Neural crest cell (in vitro differentiated cells): ENCODE measurements at regions not wholly inside any gene's neighbourhood (a gene's known extent, or its start where the extent isn't known, plus 50 kb on each side); places are given as distances from the start of the nearest gene placed in this dataset.

Experiments
- DNase-seq: peaks from one replicate; pipeline ENCODE4 v3.0.0; 2021; ENCODE audit warnings: low read depth, mixed read lengths, low spot score
- H3K27ac Mint-ChIP-seq: one replicate; pipeline ENCODE4 v1.8.0; 2021; ENCODE audit warnings: mild to moderate bottlenecking, mixed read lengths; ENCODE audit not compliant: unreplicated experiment
- H3K27me3 Mint-ChIP-seq: 2 replicates; pipeline ENCODE4 v1.8.0; 2021; ENCODE audit warnings: low read depth, mild to moderate bottlenecking, mixed read lengths
- H3K36me3 Mint-ChIP-seq: 2 replicates; pipeline ENCODE4 v1.8.0; 2021; ENCODE audit warnings: low read depth, mild to moderate bottlenecking, mixed read lengths
- H3K4me1 Mint-ChIP-seq: 2 replicates; pipeline ENCODE4 v1.8.0; 2021; ENCODE audit warnings: mixed read lengths
- H3K4me3 Mint-ChIP-seq: one replicate; pipeline ENCODE4 v1.8.0; 2021; ENCODE audit warnings: mild to moderate bottlenecking, mixed read lengths
- H3K9me3 Mint-ChIP-seq: 2 replicates; pipeline ENCODE4 v1.8.0; 2021; ENCODE audit warnings: mixed read lengths
- TF ChIP-seq, protein P1 (sequence below): fragments of 200-600 bp; sonication (generic); conservative IDR thresholded peaks from 2 replicates; pipeline ENCODE4 v1.5.0; 2021; ENCODE audit warnings: antibody characterized with exemption, mild to moderate bottlenecking

DNA sequence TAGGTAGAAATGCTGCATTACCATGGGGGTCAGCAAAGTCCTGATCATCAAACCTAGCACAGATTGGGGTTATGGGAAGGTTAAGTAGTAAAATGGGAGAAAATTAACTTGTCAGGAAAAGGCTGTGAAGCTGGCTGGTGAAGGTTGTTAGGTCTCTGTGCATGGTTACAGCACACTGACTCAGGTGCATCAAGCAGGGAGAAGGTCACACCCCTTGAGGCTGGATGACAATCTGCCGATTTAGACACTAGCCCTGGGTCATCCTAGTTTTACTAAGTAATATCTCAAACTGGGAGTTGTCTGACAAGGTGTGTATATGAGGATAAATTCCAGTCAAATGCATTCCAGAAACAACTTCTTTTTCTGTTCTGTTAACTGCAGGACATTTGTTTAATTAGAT is 271.1 kb upstream of the LRIG3 start:
- H3K27me3 Mint-ChIP-seq: no peaks in the 10 kb centered on the region
- TF ChIP-seq, protein P1, sequence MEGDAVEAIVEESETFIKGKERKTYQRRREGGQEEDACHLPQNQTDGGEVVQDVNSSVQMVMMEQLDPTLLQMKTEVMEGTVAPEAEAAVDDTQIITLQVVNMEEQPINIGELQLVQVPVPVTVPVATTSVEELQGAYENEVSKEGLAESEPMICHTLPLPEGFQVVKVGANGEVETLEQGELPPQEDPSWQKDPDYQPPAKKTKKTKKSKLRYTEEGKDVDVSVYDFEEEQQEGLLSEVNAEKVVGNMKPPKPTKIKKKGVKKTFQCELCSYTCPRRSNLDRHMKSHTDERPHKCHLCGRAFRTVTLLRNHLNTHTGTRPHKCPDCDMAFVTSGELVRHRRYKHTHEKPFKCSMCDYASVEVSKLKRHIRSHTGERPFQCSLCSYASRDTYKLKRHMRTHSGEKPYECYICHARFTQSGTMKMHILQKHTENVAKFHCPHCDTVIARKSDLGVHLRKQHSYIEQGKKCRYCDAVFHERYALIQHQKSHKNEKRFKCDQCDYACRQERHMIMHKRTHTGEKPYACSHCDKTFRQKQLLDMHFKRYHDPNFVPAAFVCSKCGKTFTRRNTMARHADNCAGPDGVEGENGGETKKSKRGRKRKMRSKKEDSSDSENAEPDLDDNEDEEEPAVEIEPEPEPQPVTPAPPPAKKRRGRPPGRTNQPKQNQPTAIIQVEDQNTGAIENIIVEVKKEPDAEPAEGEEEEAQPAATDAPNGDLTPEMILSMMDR: no peak
- H3K36me3 Mint-ChIP-seq: no peaks in the 10 kb centered on the region

DNA sequence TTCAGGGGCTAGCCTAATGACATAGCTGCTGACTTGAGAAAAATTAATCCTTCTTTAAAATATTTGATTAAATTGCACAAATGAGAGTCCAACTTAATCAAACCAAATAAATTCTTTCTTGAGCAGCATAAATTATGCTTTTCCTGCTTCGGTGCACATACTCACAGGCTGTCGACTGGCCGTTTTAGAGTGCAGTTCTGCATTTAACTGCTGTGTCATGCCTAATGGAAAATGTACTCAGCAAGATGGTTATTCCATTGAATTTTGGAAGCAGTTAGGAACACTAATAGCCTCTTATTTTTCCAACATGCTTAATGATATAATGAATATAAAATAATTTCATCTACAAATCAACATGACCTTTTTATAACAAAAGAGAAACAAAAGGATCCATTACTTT is 266.1 kb upstream of the LRIG3 start:
- H3K27ac Mint-ChIP-seq: no peak overlapping the region
- no peaks in the 10 kb centered on the region for H3K4me1 Mint-ChIP-seq
- no peak overlapping the region for H3K4me3 Mint-ChIP-seq
- DNase-seq: no peak
- TF ChIP-seq, protein P1: no peak
- no peaks in the 10 kb centered on the region for H3K9me3 Mint-ChIP-seq
- no peaks in the 10 kb centered on the region for H3K27me3 Mint-ChIP-seq
- H3K36me3 Mint-ChIP-seq: no peaks in the 10 kb centered on the region

More for the DNA sequence above, 271.1 kb upstream of the LRIG3 start:
- no peaks in the 10 kb centered on the region for H3K9me3 Mint-ChIP-seq
- no peaks in the 10 kb centered on the region for H3K4me1 Mint-ChIP-seq
- no peak overlapping the region for H3K27ac Mint-ChIP-seq
- no peak overlapping the region for H3K4me3 Mint-ChIP-seq
- DNase-seq: no peak

DNA sequence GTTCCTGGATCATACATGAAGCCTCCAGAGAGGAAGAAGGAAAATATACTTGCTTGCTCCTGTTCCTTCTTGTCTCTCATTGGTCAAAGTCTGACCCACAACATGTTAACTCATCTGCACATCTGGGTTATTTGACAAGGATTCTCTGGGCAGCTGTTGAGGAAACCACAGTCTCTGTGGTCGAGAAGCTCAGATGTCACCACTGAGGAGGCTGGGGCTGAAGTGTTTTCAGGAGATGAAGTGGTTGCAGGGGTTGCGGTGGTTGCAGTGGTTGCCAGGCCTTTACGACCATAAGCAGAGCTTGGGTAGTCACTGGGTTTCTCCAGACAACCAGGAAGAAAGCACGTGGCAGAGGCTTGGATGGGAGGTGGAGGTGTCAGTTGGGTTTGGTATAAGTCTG is 265.0 kb upstream of the LRIG3 start:
- TF ChIP-seq, protein P1: no peak

DNA sequence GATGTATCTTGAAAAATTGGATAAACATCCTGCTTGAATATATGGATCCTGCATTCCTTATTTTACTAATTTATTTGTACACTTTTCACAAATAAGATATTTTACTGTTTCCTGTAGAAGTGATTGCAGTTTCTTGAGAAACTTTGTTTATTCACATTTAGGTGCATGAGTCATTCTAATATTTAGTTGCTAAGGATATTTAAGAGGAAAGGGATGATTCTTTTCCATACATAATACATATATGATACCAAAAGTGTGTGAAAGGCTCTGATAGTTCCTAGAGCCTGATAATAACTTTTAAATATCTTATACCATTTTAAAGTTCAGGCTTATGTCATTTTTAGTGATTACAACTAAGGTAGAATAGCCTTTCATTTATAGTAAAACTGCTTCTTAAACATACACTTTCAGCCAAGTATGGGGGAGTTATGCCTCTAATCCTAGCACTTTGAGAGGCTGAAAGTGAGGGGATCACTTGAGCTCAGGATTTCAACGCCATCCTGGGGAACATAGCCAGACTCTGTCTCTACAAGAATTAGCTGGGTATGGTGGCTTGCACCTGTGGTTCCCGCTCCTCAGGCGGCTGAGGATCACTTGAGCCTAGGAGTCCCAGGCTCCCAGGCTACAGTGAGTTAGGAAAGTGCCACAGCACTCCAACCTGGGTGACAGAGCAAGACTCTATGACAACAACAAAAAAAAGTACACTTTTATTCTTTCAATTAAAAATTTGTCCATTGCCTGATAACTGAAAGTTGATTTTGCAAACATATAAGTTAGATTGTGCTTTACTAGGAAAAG is 262.6 kb upstream of the LRIG3 start:
- H3K27ac Mint-ChIP-seq: no peak overlapping the region
- no peaks in the 10 kb centered on the region for H3K27me3 Mint-ChIP-seq
- no peaks in the 10 kb centered on the region for H3K9me3 Mint-ChIP-seq
- no peaks in the 10 kb centered on the region for H3K4me1 Mint-ChIP-seq
- DNase-seq: no peak
- no peak overlapping the region for H3K4me3 Mint-ChIP-seq
- TF ChIP-seq, protein P1: no peak
- H3K36me3 Mint-ChIP-seq: no peaks in the 10 kb centered on the region

More for the DNA sequence above, 265.0 kb upstream of the LRIG3 start:
- no peaks in the 10 kb centered on the region for H3K36me3 Mint-ChIP-seq
- no peak for DNase-seq
- H3K27ac Mint-ChIP-seq: no peak overlapping the region
- H3K4me3 Mint-ChIP-seq: no peak overlapping the region
- H3K27me3 Mint-ChIP-seq: no peaks in the 10 kb centered on the region
- H3K9me3 Mint-ChIP-seq: no peaks in the 10 kb centered on the region
- no peaks in the 10 kb centered on the region for H3K4me1 Mint-ChIP-seq

DNA sequence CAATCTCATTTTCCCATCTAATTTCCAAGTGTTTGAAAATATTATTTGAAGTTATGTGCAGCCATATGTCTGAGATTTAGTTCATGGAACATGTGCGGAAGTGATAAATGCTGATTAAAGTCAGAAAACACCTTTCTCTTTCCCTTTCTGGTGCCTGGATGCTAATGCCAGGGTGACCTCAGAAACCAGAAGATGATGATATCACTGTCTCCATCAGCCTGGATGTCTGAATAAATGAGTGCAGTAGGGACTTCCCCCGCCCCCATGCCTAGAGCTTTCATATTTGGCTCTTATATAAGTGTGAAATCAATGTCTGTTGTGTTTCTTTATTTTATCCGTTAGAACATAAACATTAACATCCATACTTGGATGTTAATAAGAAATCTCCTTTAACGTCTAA is 261.9 kb upstream of the LRIG3 start:
- Mint-ChIP-seq H3K4me1 (no peaks in the 10 kb centered on the region), H3K4me3 (no peak overlapping the region), H3K9me3 (peaks cover 5% of the 10 kb centered on the region), H3K27ac (no peak overlapping the region), H3K27me3 (no peaks in the 10 kb centered on the region), H3K36me3 (peaks cover 4% of the 10 kb centered on the region)
- TF ChIP-seq, protein P1: no peak
- no peak for DNase-seq
